Ovary (tissue), 7 donors: ENCODE measurements at regions not wholly inside any gene's neighbourhood (a gene's known extent, or its start where the extent isn't known, plus 50 kb on each side); places are given as distances from the start of the nearest gene placed in this dataset.
A peak's percentile ranks its signal among the peaks of the same experiment; 100 is the strongest.

ENCODE experiments used
- DNase-seq, 5 donors: peaks; one replicate each; pipeline ENCODE4 v3.0.0-alpha.2; 2019 to 2020
- H3K27ac ChIP-seq, 2 donors: fragments of 200-600 bp; one replicate each; pipeline versions ENCODE4 v1.5.1 to v1.8.0; 2019 to 2022
- H3K27me3 ChIP-seq: fragments of 200-600 bp; one replicate; pipeline ENCODE4 v1.8.0; 2022
- H3K36me3 ChIP-seq: fragments of 200-600 bp; sonication (generic); one replicate; pipeline ENCODE4 v1.5.1; 2019
- H3K4me1 ChIP-seq: one replicate; pipeline ENCODE4 v1.8.1; 2013; ENCODE audit warnings: mild to moderate bottlenecking, moderate library complexity; ENCODE audit not compliant: insufficient read depth
- H3K4me3 ChIP-seq: fragments of 200-600 bp; sonication (generic); one replicate; pipeline ENCODE4 v1.5.1; 2017
- H3K9me3 ChIP-seq, 2 donors: fragments of 200-600 bp in 1 of 2; sonication (generic) in 1 of 2; one replicate each; pipeline versions ENCODE4 v1.5.1 to v1.8.1; 2013 to 2019; ENCODE audit warnings: mild to moderate bottlenecking in 1 of 2, moderate library complexity in 1 of 2
- EP300 ChIP-seq: sonication (generic); formaldehyde crosslinking; IDR thresholded peaks from one replicate; pipeline ENCODE4 v1.6.1; 2017; ENCODE audit warnings: antibody characterized with exemption
- POLR2A ChIP-seq: fragments of 450-650 bp; IDR thresholded peaks from one replicate; pipeline ENCODE4 v1.6.1; 2017; ENCODE audit warnings: antibody characterized with exemption, mild to moderate bottlenecking, moderate library complexity
- WGBS, 3 donors: extraction: QIAGEN DNeasy Blood & Tissue Kit in 1 of 3; methylation state at CpG; one replicate each; pipeline versions ENCODE4 v1.1.5 to v1.1.7; 2013 to 2017; 5-methylcytosine and 5-hydroxymethylcytosine counted together
- intact Hi-C, 4 donors: fragments of 100-400 bp; cut with DNase I; formaldehyde crosslinking; loops; one replicate each; pipeline versions ENCODE4 v1.11.0 to v1.15.1; 2022 to 2023
- TF ChIP-seq, protein P1 (sequence below), 3 donors: fragments of 450-650 bp in 2 of 3; fragments of 200-600 bp in 1 of 3; IDR thresholded peaks; one replicate each; pipeline versions ENCODE4 v1.5.1 to v1.8.0; 2016 to 2022; ENCODE audit warnings: antibody characterized with exemption in 3 of 3, mild to moderate bottlenecking in 1 of 3
- donor health status: DM: no; HTN: no; CAD: no; lungs with moderate emphysema.
- donor health status: DM: no; HTN: no; CAD: no.
- donor health status: Bipolar disorder and iron deficiency.
- donor health status: DM: no; HTN: no; CAD: no.
- donor health status: DM: yes; HTN: yes; CAD: no.

DNA sequence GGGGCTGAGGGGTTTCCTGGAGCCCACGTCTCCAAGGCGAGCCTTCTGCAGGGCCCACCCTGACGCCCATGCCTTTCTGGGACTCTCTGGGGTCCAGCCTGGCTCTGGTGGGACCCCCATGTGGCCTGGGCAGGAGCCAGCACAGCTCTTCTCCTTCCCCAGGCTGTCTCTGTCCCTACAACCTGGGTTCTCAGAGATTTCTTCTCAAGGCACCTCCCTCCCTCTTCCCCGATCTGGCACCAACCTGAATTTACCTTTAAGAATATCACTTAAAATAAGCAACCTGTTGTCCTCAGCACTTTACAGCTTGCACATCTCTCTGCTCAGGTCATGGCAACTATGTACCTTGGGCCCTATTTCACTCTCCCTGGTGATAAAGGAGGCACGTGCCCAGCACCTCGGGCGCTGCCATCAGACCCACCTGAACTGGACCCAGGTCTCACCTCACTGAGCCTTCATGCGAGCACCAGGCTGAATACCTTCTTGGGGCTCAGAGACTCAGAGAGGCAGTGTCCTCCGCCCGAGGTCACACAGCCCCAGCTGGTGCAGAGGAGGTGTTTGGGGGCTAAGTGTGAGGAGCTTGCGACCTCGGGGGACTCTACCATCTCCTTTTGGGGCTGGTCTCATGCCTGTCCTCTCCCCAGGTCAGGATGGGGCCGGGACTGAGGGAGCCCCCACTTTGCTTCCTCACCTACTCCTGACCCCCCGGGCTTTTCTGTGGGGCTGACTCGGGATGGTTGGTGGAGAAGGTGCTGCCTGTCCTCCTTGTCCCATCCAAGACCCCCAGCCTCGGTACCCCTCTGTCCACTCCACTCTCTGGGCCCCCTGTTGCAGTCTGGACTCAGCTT is 217.7 kb downstream of the C9orf50 start:
- H3K36me3 ChIP-seq, result no peaks in the 10 kb centered on the region
- no peak overlapping the region for H3K4me3 ChIP-seq
- 83 to 84% (median 83%) methylated on average over 16 of the region's 16 CpGs for WGBS, 3 donors
- H3K27me3 ChIP-seq, result no peaks in the 10 kb centered on the region
- H3K27ac ChIP-seq, result peak overlapping the region; percentile 52 to 84
- no peak for TF ChIP-seq EP300
- TF ChIP-seq, protein P1, sequence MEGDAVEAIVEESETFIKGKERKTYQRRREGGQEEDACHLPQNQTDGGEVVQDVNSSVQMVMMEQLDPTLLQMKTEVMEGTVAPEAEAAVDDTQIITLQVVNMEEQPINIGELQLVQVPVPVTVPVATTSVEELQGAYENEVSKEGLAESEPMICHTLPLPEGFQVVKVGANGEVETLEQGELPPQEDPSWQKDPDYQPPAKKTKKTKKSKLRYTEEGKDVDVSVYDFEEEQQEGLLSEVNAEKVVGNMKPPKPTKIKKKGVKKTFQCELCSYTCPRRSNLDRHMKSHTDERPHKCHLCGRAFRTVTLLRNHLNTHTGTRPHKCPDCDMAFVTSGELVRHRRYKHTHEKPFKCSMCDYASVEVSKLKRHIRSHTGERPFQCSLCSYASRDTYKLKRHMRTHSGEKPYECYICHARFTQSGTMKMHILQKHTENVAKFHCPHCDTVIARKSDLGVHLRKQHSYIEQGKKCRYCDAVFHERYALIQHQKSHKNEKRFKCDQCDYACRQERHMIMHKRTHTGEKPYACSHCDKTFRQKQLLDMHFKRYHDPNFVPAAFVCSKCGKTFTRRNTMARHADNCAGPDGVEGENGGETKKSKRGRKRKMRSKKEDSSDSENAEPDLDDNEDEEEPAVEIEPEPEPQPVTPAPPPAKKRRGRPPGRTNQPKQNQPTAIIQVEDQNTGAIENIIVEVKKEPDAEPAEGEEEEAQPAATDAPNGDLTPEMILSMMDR (IDR thresholded peaks at IDR 0.05), result no peak
- no peak for TF ChIP-seq POLR2A
- intact Hi-C loops, result loop anchor here in 1 of 4 donors (5.0 kb wide), 1 partner anchor 226 kb away; the partner anchor contains the start of gene IER5L
- peaks cover 16% of the 10 kb centered on the region for H3K4me1 ChIP-seq
- DNase-seq, result peak in 2 of 5 donors; percentile 37
- H3K9me3 ChIP-seq, result no peaks in the 10 kb centered on the region

DNA sequence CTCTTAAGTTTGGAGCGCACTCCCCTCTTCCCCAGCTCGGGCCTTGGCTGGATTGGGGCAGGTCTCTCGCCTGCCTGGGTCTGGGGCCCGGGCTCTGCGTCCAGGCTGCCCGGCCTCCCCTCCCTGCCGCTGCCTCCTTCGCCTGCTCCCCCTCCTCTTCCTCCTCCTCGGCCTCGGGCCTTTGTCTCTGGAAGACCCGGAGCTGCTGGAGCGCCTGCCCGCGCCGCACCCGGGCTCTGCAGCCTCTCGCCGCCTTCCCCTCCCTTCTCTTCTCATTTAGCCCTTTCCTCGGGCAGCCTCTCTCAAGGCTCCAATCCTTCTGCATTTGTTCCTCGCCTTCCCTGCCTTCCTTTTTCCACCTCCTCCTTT is 218.5 kb downstream of the C9orf50 start:
- no peaks in the 10 kb centered on the region for H3K9me3 ChIP-seq
- intact Hi-C loops, result loop anchor here in 1 of 4 donors (5.0 kb wide), 1 partner anchor 225 kb away; the partner anchor contains the start of gene IER5L
- DNase-seq, result peak in 2 of 5 donors; percentile 53 to 54
- 12 to 26% (median 16%) methylated on average over 20 of the region's 20 CpGs for WGBS, 3 donors
- no peak overlapping the region for H3K4me3 ChIP-seq
- TF ChIP-seq POLR2A (no peak), EP300 (no peak)
- TF ChIP-seq, protein P1 (IDR thresholded peaks at IDR 0.05), result no peak
- H3K27ac ChIP-seq, result peak overlapping the region; percentile 52 to 84
- H3K4me1 ChIP-seq, result peaks cover 16% of the 10 kb centered on the region
- no peaks in the 10 kb centered on the region for H3K36me3 ChIP-seq
- H3K27me3 ChIP-seq, result no peaks in the 10 kb centered on the region

DNA sequence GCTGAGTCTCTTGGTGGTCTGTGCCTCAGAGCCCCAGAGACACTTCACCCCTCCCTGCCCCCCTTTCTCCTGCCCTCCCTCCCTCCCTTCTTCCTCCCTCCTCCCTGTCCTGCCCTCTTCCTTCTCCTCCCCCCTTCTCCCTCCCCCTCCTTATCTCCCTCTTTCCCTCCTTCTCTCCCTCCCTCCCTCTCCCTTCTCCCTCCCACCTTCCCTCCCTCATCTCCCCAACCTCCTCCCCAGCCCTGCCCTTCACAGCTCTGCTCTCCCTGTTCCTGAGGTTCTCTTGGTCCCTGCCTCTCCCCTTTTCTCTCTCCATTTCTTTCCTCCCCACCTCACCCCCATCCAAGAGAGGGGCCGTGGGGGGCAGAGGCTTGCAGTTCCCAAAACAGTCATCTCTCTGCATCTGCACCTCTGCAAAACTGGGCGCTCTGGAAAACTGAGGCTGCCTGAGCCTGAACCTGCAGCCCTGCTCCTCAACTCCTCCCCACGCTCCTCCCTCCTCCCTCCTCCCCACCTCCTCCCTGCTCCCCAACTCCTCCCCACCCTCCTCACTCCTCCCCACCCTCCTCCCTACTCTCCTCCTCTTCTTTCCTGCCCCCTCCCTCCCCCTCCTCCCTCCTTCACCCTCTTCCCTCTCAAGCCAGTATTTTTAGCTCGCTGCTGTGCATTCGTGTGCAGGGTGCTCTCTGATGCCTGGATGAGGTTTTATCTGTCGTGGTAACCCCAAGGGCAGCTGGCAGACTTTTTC is 219.1 kb downstream of the C9orf50 start:
- Histone ChIP-seq H3K9me3 (no peaks in the 10 kb centered on the region), H3K4me1 (peaks cover 16% of the 10 kb centered on the region), H3K27me3 (no peaks in the 10 kb centered on the region), H3K4me3 (no peak overlapping the region), H3K36me3 (no peaks in the 10 kb centered on the region), H3K27ac (peak overlapping the region; percentile 52 to 85)
- WGBS, 3 donors, result 25 to 27% (median 26%) methylated on average over 6 of the region's 6 CpGs
- TF ChIP-seq, protein P1 (IDR thresholded peaks at IDR 0.05), result no peak
- TF ChIP-seq POLR2A (no peak), EP300 (no peak)
- DNase-seq, result peak; percentile 50 to 71 (median 57)
- intact Hi-C loops, result loop anchor here in 1 of 4 donors (5.0 kb wide), 1 partner anchor 224 kb away; the partner anchor contains the start of gene IER5L

GRCh38 chr9:129400971-129401622 is 219.8 kb downstream of the C9orf50 start:
- H3K4me3 ChIP-seq, result no peak overlapping the region
- TF ChIP-seq EP300 (no peak), POLR2A (no peak)
- TF ChIP-seq, protein P1 (IDR thresholded peaks at IDR 0.05), result no peak
- H3K27ac ChIP-seq, result peak overlapping the region; percentile 44 to 85
- WGBS, 3 donors, result 83 to 85% (median 85%) methylated on average over 16 to 17 of the region's 17 CpGs
- H3K4me1 ChIP-seq, result peaks cover 12% of the 10 kb centered on the region
- DNase-seq, result peak in 3 of 5 donors; percentile 33 to 44 (median 44)
- H3K36me3 ChIP-seq, result no peaks in the 10 kb centered on the region
- intact Hi-C loops, result loop anchor here in 1 of 4 donors (5.0 kb wide), 1 partner anchor 224 kb away; the partner anchor contains the start of gene IER5L
- H3K9me3 ChIP-seq, result no peaks in the 10 kb centered on the region
- no peaks in the 10 kb centered on the region for H3K27me3 ChIP-seq
